ENCODE measurements at regions not wholly inside any gene's neighbourhood (a gene's known extent, or its start where the extent isn't known, plus 50 kb on each side); places are given as distances from the start of the nearest gene placed in this dataset.

- H3K4me3 ChIP-seq (replicated peaks in 1 of 2; ENCODE audit: low read depth in 2 of 2, low read length in 2 of 2): no peak overlapping the region
- no peak for DNase-seq (ENCODE audit: low read depth in 2 of 2)
- TF ChIP-seq, protein P1, sequence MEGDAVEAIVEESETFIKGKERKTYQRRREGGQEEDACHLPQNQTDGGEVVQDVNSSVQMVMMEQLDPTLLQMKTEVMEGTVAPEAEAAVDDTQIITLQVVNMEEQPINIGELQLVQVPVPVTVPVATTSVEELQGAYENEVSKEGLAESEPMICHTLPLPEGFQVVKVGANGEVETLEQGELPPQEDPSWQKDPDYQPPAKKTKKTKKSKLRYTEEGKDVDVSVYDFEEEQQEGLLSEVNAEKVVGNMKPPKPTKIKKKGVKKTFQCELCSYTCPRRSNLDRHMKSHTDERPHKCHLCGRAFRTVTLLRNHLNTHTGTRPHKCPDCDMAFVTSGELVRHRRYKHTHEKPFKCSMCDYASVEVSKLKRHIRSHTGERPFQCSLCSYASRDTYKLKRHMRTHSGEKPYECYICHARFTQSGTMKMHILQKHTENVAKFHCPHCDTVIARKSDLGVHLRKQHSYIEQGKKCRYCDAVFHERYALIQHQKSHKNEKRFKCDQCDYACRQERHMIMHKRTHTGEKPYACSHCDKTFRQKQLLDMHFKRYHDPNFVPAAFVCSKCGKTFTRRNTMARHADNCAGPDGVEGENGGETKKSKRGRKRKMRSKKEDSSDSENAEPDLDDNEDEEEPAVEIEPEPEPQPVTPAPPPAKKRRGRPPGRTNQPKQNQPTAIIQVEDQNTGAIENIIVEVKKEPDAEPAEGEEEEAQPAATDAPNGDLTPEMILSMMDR (IDR thresholded peaks at IDR 0.05; ENCODE audit: low read depth, low read length): no peak
These were observed 129.0 kb upstream of the ODAD2 start for GRCh38 chr10:28127881-28128280.

GRCh38 chr10:28125701-28126100 lies 126.8 kb upstream of the ODAD2 start:
- DNase-seq (ENCODE audit: low read depth in 2 of 2): peak; percentile 28 to 40
- TF ChIP-seq, protein P1 (IDR thresholded peaks at IDR 0.05; ENCODE audit: low read depth, low read length): no peak
- no peak overlapping the region for H3K4me3 ChIP-seq (replicated peaks in 1 of 2; ENCODE audit: low read depth in 2 of 2, low read length in 2 of 2)

GRCh38 chr10:28120795-28121194 lies 121.9 kb upstream of the ODAD2 start:
- H3K4me3 ChIP-seq (replicated peaks in 1 of 2; ENCODE audit: low read depth in 2 of 2, low read length in 2 of 2): no peak overlapping the region
- TF ChIP-seq, protein P1 (IDR thresholded peaks at IDR 0.05; ENCODE audit: low read depth, low read length): no peak
- no peak for DNase-seq (ENCODE audit: low read depth in 2 of 2)

- TF ChIP-seq, protein P1 (IDR thresholded peaks at IDR 0.05; ENCODE audit: low read depth, low read length): no peak
- peak in 1 of 2 donors; percentile 32 for DNase-seq (ENCODE audit: low read depth in 2 of 2)
- no peak overlapping the region for H3K4me3 ChIP-seq (replicated peaks in 1 of 2; ENCODE audit: low read depth in 2 of 2, low read length in 2 of 2)
These were observed 121.3 kb upstream of the ODAD2 start for GRCh38 chr10:28120043-28120749.

DNA sequence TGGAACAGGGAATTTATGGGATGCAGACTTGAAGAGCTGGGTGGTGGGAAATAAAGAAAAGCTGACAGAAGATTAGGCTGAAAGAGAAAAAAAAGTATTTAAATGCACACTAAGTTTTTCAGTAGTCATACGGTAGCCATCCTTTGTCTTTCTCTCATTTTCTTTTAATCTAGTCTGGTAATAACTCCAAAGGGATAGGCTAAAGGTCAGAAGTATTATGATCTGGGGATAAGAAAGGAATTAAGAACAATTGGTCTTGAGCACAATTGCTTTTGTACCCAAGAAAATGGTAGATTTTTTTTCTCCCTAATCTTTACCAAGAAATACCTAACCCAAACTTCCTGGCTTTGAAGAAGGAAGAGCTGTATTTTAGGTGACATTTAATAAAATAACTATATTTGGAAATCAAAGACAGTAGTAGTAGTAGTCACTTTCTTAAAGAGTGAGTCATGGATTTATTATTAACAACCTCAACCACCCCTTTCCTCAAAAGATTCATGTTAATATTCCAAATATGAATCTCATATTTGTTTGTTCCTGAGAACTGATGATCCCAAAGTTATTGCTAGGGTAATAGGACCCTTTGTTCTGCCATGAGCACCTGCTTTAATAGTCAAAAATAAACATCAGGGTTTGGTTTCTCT lies 120.2 kb upstream of the ODAD2 start:
- DNase-seq (ENCODE audit: low read depth in 2 of 2): no peak
- no peak overlapping the region for H3K4me3 ChIP-seq (replicated peaks in 1 of 2; ENCODE audit: low read depth in 2 of 2, low read length in 2 of 2)
- TF ChIP-seq, protein P1 (IDR thresholded peaks at IDR 0.05; ENCODE audit: low read depth, low read length): no peak

DNA sequence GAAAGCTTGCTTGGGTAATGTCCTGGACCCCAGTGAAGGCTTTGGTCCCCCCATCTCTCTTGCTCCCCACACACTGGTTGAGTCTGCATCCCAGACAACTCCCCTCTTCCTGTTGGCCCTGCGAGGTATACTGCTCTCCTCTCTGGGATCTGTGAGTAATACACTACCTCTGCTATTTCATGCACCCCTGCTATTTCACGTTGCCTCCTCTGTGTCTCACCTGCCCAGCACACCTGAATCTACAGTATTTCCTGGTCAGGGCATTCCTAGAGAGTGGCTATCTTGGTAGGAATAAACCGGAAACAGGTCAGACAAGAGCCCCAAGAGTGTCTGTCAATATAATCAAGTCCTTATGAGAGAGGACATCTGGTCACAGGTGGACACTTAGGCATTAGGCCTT lies 114.3 kb upstream of the ODAD2 start:
- no peak for DNase-seq (ENCODE audit: low read depth in 2 of 2)
- no peak overlapping the region for H3K4me3 ChIP-seq (replicated peaks in 1 of 2; ENCODE audit: low read depth in 2 of 2, low read length in 2 of 2)
- TF ChIP-seq, protein P1 (IDR thresholded peaks at IDR 0.05; ENCODE audit: low read depth, low read length): no peak
